ENCODE measurements at regions not wholly inside any gene's neighbourhood (a gene's known extent, or its start where the extent isn't known, plus 50 kb on each side); places are given as distances from the start of the nearest gene placed in this dataset.

DNA sequence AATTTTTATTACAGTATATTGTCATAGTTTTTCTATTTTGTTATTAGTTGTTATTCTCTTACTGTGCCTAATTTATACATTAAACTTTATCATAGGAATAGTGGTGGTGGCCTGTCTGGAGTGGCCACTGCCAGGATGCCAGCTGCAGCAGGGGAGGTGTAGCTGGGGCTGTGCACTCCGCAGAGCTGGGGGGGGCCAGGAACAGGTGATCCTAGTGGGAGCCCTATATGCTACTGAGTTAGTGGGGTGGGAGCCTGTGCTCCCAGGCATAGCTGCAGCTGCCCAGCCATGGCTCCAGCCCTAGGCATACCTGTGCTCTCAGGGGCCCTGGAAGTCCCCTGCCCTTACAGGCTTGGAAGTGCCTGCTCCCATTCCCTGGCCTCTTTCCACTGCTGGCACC, 638.1 kb upstream of the KCNMB2 start:
- TF ChIP-seq MXI1 (conservative IDR thresholded peaks at IDR 0.05; ENCODE audit: poor library complexity, severe bottlenecking) (no peak), POLR2AphosphoS5 (IDR thresholded peaks at IDR 0.05) (no peak), EZH2 (IDR thresholded peaks at IDR 0.05; ENCODE audit: borderline replicate concordance, insufficient read depth, low read length, poor library complexity, severe bottlenecking) (no peak), TAF1 (IDR thresholded peaks at IDR 0.05; ENCODE audit: low read depth) (no peak), EP300 (conservative IDR thresholded peaks at IDR 0.05; ENCODE audit: poor library complexity, severe bottlenecking) (no peak), SMC3 (conservative IDR thresholded peaks at IDR 0.05; ENCODE audit: poor library complexity) (no peak), RAD21 (conservative IDR thresholded peaks at IDR 0.05) (no peak)
- TF ChIP-seq, protein P1, sequence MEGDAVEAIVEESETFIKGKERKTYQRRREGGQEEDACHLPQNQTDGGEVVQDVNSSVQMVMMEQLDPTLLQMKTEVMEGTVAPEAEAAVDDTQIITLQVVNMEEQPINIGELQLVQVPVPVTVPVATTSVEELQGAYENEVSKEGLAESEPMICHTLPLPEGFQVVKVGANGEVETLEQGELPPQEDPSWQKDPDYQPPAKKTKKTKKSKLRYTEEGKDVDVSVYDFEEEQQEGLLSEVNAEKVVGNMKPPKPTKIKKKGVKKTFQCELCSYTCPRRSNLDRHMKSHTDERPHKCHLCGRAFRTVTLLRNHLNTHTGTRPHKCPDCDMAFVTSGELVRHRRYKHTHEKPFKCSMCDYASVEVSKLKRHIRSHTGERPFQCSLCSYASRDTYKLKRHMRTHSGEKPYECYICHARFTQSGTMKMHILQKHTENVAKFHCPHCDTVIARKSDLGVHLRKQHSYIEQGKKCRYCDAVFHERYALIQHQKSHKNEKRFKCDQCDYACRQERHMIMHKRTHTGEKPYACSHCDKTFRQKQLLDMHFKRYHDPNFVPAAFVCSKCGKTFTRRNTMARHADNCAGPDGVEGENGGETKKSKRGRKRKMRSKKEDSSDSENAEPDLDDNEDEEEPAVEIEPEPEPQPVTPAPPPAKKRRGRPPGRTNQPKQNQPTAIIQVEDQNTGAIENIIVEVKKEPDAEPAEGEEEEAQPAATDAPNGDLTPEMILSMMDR (IDR thresholded peaks at IDR 0.05; ENCODE audit: poor library complexity, severe bottlenecking) = no peak

Measured in neural cell (in vitro differentiated cells).